ENCODE measurements at regions not wholly inside any gene's neighbourhood (a gene's known extent, or its start where the extent isn't known, plus 50 kb on each side); places are given as distances from the start of the nearest gene placed in this dataset.

DNA sequence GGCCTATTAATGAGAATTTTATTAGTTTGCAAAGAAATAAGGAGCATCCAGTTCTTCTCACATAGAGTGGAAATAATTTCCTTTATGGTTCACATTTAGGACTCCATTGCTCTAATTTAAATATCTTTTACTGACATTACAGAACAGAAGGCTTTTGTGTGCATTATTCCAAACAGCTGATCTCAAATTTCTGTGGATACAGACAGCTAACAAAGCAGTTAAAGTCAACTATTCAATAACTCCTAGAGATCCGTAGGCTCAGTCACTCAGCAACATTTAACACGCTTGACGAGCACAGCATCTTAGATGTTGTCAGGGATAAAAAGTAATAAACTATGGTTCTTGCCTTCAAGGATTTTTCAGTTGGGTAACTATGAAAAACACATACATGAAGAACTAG lies 305.8 kb upstream of the SYNCRIP start:
- TF ChIP-seq, protein P1, sequence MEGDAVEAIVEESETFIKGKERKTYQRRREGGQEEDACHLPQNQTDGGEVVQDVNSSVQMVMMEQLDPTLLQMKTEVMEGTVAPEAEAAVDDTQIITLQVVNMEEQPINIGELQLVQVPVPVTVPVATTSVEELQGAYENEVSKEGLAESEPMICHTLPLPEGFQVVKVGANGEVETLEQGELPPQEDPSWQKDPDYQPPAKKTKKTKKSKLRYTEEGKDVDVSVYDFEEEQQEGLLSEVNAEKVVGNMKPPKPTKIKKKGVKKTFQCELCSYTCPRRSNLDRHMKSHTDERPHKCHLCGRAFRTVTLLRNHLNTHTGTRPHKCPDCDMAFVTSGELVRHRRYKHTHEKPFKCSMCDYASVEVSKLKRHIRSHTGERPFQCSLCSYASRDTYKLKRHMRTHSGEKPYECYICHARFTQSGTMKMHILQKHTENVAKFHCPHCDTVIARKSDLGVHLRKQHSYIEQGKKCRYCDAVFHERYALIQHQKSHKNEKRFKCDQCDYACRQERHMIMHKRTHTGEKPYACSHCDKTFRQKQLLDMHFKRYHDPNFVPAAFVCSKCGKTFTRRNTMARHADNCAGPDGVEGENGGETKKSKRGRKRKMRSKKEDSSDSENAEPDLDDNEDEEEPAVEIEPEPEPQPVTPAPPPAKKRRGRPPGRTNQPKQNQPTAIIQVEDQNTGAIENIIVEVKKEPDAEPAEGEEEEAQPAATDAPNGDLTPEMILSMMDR (IDR thresholded peaks at IDR 0.05): no peak
- TF ChIP-seq POLR2A (IDR thresholded peaks at IDR 0.05): no peak
